Transverse colon (tissue), 4 donors: ENCODE measurements at regions not wholly inside any gene's neighbourhood (a gene's known extent, or its start where the extent isn't known, plus 50 kb on each side); places are given as distances from the start of the nearest gene placed in this dataset.

Experiments
- CTCF ChIP-seq, 5 experiments: fragments of 200-600 bp in 3 of 5; fragments of 450-650 bp in 2 of 5; sonication (generic) in 3 of 5; IDR thresholded peaks; 1 replicate in 2 of 5; 2 replicates in 3 of 5; pipeline ENCODE4 v1.5.1; 2016 to 2017; ENCODE audit warnings: antibody characterized with exemption in 5 of 5, inconsistent platforms in 3 of 5, mild to moderate bottlenecking in 2 of 5, moderate library complexity in 1 of 5
- POLR2A ChIP-seq: fragments of 450-650 bp; IDR thresholded peaks from one replicate; pipeline ENCODE4 v1.6.1; 2016; ENCODE audit warnings: antibody characterized with exemption, mild to moderate bottlenecking, moderate library complexity
- POLR2AphosphoS5 ChIP-seq, 3 donors: sonication (generic); formaldehyde crosslinking; IDR thresholded peaks; one replicate each; pipeline ENCODE4 v1.6.1; 2016; ENCODE audit warnings: antibody characterized with exemption in 3 of 3

GRCh38 chr11:116312570-116313391 lies 460.0 kb downstream of the BUD13 start:
- TF ChIP-seq POLR2AphosphoS5 (IDR thresholded peaks at IDR 0.05) = no peak
- no peak for TF ChIP-seq CTCF (IDR thresholded peaks at IDR 0.05)
- no peak for TF ChIP-seq POLR2A
